NB4 (cell line): ENCODE measurements at regions not wholly inside any gene's neighbourhood (a gene's known extent, or its start where the extent isn't known, plus 50 kb on each side); places are given as distances from the start of the nearest gene placed in this dataset.

Experiments used
- DNase-seq: peaks from one replicate; pipeline ENCODE4 v3.0.0; 2010; ENCODE audit warnings: low read depth
- H3K4me3 ChIP-seq: one replicate; pipeline ENCODE4 v1.5.1; 2011; ENCODE audit warnings: mild to moderate bottlenecking, low read depth, low read length, moderate library complexity
- MYC ChIP-seq: IDR thresholded peaks from 2 replicates; pipeline ENCODE4 v1.6.1; 2011; ENCODE audit warnings: low read depth, low read length
- POLR2A ChIP-seq: IDR thresholded peaks from 2 replicates; pipeline ENCODE4 v1.6.1; 2011; ENCODE audit warnings: mild to moderate bottlenecking; ENCODE audit not compliant: insufficient read length; ENCODE audit errors: extremely low read depth
- TF ChIP-seq, protein P1 (sequence below): IDR thresholded peaks from one replicate; pipeline ENCODE4 v1.5.1; 2012; ENCODE audit warnings: low read depth, low read length
- TF ChIP-seq, protein P2 (sequence below): IDR thresholded peaks from 2 replicates; pipeline ENCODE4 v1.6.1; 2011; ENCODE audit warnings: low read depth, low read length

DNA sequence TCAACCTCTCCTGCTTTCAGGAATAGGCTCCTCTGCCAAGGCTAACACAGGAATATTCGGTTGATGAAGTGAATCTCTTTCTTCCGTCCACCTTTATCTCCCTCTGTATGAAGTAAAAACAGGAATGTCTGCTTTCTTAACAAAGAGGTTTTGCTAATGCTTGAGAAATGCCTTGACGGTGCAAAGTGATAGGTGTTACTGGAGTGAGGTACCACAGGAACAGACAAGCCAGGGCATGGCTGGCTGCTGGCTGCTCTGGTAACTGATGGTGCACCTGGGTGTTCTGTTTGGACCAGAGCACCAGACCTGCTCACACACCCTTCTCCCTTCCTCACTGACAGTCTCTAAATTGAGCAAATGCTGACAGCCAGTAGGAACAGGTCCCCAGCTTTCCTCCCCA lies 174.0 kb upstream of the FBXL4 start:
- TF ChIP-seq POLR2A (no peak), MYC (no peak)
- TF ChIP-seq, protein P1, sequence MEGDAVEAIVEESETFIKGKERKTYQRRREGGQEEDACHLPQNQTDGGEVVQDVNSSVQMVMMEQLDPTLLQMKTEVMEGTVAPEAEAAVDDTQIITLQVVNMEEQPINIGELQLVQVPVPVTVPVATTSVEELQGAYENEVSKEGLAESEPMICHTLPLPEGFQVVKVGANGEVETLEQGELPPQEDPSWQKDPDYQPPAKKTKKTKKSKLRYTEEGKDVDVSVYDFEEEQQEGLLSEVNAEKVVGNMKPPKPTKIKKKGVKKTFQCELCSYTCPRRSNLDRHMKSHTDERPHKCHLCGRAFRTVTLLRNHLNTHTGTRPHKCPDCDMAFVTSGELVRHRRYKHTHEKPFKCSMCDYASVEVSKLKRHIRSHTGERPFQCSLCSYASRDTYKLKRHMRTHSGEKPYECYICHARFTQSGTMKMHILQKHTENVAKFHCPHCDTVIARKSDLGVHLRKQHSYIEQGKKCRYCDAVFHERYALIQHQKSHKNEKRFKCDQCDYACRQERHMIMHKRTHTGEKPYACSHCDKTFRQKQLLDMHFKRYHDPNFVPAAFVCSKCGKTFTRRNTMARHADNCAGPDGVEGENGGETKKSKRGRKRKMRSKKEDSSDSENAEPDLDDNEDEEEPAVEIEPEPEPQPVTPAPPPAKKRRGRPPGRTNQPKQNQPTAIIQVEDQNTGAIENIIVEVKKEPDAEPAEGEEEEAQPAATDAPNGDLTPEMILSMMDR, result no peak
- TF ChIP-seq, protein P2, sequence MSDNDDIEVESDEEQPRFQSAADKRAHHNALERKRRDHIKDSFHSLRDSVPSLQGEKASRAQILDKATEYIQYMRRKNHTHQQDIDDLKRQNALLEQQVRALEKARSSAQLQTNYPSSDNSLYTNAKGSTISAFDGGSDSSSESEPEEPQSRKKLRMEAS, result no peak
- no peak for DNase-seq
- no peak overlapping the region for H3K4me3 ChIP-seq

DNA sequence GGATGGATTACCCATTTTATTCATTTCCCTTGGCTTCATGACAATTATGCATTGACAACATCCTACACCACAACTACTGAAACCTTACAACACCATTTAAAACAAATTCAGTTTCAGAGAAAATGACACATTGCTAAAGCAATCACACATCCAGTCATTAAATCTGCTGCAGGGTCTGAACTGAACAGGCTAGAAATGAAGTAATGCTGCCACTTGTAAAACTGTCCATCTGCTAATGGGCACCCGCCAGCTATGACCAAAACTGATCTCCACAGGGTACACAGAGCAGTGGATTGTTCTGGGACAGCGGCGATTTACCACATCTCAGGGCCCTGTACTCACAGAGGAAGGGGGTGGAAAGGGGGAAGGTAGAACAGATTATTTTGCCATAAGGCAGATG lies 172.9 kb upstream of the FBXL4 start:
- no peak for DNase-seq
- TF ChIP-seq, protein P1, result no peak
- no peak for TF ChIP-seq POLR2A
- no peak for TF ChIP-seq MYC
- TF ChIP-seq, protein P2, result no peak
- H3K4me3 ChIP-seq, result no peak overlapping the region

DNA sequence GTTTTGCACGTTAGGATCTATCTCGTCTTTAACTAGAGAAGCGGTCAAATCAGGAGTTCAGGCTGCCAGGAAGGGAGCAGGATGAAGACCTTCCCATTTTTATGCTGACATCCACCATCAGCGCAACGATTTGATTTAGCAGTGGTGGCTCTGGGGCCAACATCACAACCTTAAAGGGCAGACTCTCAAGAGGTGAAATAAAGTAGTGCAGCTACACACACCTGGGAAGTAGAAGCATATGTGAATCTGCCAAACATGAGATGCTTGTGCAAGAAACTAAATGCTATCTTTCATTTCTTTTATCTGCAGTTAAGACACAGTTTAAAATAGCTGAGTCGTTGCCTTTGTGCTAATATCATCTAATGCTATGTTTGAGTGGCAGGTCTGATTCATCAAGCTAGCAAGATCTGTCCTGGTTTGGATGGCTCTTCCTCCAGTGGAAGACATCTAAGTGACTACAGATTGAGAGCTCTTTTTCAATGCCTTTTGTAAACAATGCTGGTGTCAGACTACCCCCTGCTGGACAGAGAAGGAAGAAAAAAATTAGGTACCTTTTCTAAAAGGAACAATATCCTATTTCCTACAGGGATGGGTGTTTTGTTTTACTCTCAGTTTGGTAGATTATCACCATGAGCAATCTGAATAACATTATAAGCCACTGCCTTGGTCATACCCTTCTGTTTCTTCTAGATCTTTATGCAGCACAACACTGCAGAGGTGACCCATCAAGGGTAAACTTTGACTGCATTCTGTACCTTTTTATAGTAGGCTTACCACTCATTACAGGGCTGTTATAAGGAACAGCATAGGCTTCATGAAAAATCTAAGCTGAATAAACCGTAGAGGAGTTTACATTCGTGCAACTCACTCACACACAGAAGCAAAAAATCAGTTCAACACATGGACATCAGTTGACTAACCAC lies 171.6 kb upstream of the FBXL4 start:
- TF ChIP-seq, protein P1, result peak; percentile 55
- no peak for TF ChIP-seq MYC
- peak; percentile 57 for DNase-seq
- no peak overlapping the region for H3K4me3 ChIP-seq

DNA sequence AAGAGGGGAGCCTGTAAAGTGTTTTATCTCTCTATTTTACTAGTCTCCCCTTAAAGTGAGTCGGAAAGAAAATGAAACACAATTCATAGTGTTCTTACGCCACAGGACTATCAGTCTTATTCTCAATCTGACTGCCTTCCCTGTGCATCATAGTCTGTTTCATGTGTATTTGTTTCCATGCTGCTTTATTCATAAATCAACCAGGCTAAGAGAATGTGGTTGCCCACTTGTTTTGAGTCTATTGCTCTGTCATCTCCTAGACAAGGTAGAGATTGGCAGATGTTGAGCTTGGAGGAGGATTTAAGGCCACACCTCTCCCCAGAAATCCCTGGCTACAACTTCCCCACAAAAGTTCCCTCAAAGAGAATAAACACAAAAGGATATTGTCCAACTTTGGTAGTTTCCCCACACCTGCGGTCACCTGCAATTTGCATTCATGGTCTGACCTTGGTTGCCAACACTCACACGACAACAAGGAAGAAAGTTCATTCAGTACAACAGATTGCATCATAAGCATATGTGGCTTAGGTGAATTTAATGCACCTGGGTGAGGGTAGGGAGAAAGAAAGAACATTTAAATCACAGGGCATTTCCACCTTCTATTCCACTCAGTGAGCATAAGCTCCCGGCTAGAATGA lies 167.1 kb upstream of the FBXL4 start:
- TF ChIP-seq MYC, result no peak
- no peak for TF ChIP-seq POLR2A
- TF ChIP-seq, protein P2, result no peak
- TF ChIP-seq, protein P1, result no peak

DNA sequence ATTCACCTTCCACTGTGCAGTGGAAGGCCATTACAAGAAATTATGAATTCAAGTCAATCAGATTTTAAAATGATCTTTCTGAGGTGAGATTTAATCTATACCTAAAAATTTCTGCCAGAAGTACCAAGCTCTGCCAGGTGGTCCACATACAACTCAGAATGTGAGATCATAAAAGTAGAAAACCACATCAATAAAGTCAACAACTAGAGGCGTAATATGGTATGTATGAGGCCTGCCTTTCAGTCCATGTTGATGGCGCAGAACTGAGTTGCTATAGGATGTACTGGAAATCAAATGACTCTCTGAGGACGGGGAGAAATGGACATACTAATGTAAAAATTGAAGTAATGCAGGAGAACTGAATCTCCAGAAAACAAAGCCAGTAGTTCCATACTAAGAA lies 163.8 kb upstream of the FBXL4 start:
- H3K4me3 ChIP-seq, result no peak overlapping the region
- TF ChIP-seq MYC (no peak), POLR2A (no peak)
- TF ChIP-seq, protein P2, result no peak
- TF ChIP-seq, protein P1, result no peak
- no peak for DNase-seq

More for the DNA sequence above, 167.1 kb upstream of the FBXL4 start:
- DNase-seq, result no peak
- no peak overlapping the region for H3K4me3 ChIP-seq
